Stimulated activated naive CD8-positive, alpha-beta T cell treated with anti-CD3 and anti-CD28 coated beads, Interleukin-15, Interleukin-2, amounts not matched to agents 100 U/mL and 50 U/mL, for 24 hours (primary cell): ENCODE measurements at regions not wholly inside any gene's neighbourhood (a gene's known extent, or its start where the extent isn't known, plus 50 kb on each side); places are given as distances from the start of the nearest gene placed in this dataset.
"Not testable (repeated sequence)": the region's sequence is repeated elsewhere in the genome, so short reads cannot be mapped to it uniquely, and the experiment has no call there.

ENCODE experiments used
- ATAC-seq: fragments of 150-1000 bp; cut with Tn5 transposase; one replicate; pipeline ENCODE4 v1.10.0; 2021
- DNase-seq: peaks from one replicate; pipeline ENCODE4 v3.0.0; 2021

- ATAC-seq (no peak), DNase-seq (no peak)
Measured at GRCh38 chr6:140040396-140040795, 665.9 kb upstream of the CITED2 start.

- DNase-seq (no peak), ATAC-seq (no peak)
Measured at GRCh38 chr6:140039364-140039763, 664.9 kb upstream of the CITED2 start.

DNA sequence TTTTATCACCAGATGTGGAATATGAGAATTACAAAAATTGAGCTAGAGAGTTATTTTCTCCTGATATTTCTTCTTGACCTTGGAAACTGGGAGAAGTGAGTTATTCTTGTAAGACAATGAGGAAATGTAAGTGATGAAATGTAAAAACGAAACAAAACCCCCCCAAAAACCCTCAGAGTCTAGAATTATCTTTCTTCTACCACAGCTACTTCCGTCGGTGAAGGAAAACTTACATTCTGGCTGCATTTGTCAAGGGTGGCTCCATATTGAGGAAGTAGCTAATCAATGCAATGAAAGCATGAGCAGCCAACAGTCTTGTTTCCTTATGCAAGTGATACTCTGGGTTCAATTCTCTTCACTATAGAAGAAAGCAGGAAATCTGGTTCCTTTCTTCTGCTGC lies 661.7 kb upstream of the CITED2 start:
- ATAC-seq (no peak), DNase-seq (no peak)

DNA sequence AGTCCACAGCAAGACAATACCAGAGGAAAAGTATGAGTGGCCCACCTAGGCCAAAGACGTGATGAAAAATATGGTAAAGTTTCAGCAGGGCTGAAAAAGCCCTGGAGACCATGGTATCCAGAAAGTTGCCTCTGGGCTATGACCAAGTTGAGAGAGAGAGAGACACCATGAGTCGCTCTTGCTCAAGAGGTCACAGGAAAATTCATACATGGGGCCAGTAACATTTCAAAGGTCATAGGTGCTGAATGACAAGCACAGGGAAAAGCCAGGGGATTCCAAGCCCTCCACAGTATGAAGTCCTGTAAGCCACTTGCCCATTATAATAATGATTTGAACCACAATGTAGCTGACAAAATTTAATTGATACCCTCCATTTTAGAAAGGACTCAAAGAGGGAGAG lies 657.7 kb upstream of the CITED2 start:
- ATAC-seq (no peak), DNase-seq (no peak)

- ATAC-seq (no peak), DNase-seq (no peak)
Measured at GRCh38 chr6:140029551-140029950, 655.1 kb upstream of the CITED2 start.

DNA sequence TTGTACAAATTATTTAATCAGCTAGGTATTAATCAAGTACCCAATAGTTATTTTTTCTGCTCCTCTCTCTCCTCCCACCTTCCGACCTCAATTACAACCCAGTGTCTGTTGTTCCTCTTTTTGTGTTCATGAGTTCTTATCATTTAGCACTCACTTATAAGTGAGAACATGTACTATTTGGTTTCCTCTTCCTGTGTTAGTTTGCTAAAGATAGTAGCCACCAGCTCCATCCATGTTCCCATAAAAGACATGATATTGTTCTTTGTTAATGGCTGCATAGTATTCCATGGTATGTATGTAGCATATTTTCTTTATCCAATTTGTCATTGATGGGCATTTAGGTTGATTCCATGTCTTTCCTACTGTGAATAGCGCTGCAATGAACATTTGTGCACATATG lies 652.8 kb upstream of the CITED2 start:
- DNase-seq: no peak
- no peak for ATAC-seq

- no peak for DNase-seq
- ATAC-seq: no peak
Measured at GRCh38 chr6:140026546-140026945, 652.1 kb upstream of the CITED2 start.

DNA sequence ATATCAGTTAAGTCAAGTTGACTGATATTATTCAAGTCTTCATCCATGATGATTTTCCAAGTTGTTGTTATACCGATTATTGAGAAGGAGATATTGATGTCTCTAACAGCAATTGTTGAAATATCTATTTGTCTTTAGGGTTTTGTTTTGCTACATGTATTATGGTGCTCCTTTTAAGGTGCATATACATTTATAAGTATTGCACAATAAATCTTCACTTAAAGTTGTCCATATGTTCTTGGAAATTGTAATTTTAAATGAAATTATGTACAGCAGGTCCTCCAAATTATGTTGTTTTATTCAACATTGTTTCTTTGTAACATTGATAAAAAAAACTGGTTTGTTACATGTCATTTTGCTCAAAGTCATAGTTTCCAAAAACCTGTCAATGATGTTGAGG lies 650.7 kb upstream of the CITED2 start:
- no peak for DNase-seq
- no peak for ATAC-seq

GRCh38 chr6:140020207-140020791 lies 645.9 kb upstream of the CITED2 start:
- ATAC-seq (no peak), DNase-seq (no peak)

- ATAC-seq (no peak), DNase-seq (no peak)
Measured at GRCh38 chr6:140018588-140018987, 644.1 kb upstream of the CITED2 start.

DNA sequence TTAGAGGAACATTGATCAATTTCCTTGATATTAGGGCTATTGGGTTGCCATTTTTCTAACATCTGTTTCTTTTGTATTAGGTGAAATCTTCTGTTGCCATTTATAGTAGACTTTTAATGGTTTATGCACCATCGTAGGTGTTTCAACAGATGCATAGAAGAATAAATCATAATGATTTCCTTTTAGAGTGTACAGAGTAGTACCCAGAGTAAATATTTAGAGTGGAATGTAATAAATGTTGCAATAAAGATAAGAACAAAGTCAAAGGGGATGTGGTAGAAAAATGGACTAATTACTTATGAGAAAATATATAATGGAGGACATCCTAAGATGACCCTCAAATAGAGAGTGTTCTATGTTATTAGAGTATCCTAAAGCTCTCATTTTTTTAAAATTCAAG lies 643.0 kb upstream of the CITED2 start:
- DNase-seq (no peak), ATAC-seq (no peak)

DNA sequence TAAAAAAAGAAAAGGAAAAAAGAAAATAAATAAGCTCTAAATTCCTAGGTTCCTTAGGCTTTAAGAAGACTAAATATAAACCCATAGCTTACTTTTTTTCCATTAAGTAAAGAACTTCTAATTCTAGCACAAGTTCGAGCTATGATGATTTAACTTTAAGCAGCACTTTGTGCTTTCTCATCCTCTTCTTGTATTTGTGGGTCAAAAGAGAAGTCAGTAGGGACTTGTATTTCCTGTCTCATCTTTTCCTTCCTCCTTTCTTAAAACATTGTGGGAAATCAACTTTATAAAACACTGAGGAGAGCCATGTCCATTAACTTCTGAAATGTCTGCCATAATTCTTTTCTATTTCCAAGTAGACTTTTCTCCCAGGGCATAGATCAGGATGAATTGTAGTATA lies 637.7 kb upstream of the CITED2 start:
- ATAC-seq: no peak
- DNase-seq: no peak

GRCh38 chr6:140011537-140011936 lies 637.1 kb upstream of the CITED2 start:
- ATAC-seq (no peak), DNase-seq (no peak)

- ATAC-seq: no peak
- no peak for DNase-seq
Measured at GRCh38 chr6:140009286-140009685, 634.8 kb upstream of the CITED2 start.

DNA sequence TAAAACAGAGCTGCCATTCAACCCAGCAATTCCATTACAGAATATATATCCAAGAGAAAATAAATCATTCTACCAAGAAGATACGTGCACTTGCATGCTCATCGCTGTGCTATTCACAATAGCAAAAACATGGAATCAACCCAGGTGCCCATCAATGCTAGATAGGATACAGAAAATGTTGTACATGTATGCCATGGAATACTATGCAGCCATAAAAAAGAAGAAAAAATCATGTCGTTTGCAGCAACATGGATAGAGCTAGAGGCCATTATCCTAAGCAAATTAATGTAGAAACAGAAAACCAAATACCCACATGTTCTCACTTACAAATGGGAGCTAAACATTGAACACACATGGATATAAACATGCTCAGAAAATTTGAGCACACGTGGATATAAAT lies 633.1 kb upstream of the CITED2 start:
- no peak for DNase-seq
- ATAC-seq: no peak

GRCh38 chr6:140003217-140003616 lies 628.8 kb upstream of the CITED2 start:
- DNase-seq: no peak

GRCh38 chr6:140002396-140003022 lies 628.1 kb upstream of the CITED2 start:
- DNase-seq (no peak), ATAC-seq (no peak)

More at GRCh38 chr6:140003217-140003616, 628.8 kb upstream of the CITED2 start:
- no peak for ATAC-seq

- no peak for ATAC-seq
- DNase-seq: no peak
Measured at GRCh38 chr6:140001821-140002341, 627.4 kb upstream of the CITED2 start.

DNA sequence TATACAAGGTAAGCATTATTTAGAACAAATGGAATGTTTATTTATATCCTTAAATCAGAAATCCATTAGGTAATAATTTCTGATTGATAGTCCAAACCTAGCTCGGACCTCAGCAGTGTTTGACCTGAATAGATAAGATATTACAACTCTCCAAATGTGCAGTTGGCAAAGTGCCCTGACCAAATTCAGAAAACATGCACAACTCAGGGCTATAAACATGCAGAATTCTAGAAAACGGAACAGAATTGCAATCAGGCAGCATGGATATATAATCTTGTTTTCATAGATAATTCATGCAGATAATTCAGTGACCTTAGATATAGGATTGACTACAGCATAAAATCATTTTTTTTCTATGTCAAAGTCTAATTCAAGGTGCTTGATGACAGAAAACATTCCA lies 626.6 kb upstream of the CITED2 start:
- ATAC-seq (no peak), DNase-seq (no peak)

DNA sequence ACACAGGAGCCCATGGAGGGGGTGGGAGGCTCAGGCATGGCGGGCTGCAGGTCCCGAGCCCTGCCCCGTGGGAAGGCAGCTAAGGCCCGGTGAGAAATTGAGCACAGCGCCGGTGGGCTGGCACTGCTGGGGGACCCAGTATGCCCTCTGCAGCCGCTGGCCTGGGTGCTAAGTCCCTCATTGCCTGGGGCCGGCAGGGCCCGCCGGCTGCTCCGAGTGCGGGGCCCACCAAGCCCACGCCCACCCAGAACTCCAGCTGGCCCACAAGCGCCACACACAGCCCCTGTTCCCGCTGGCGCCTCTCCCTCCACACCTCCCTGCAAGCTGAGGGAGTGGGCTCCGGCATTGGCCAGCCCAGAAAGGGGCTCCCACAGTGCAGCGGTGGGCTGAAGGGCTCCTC lies 625.2 kb upstream of the CITED2 start:
- not testable (repeated sequence) for ATAC-seq, DNase-seq

GRCh38 chr6:139998478-139998877 lies 624.0 kb upstream of the CITED2 start:
- DNase-seq, ATAC-seq: not testable (repeated sequence)

- DNase-seq: no peak
- ATAC-seq: no peak
Measured at GRCh38 chr6:139996253-139996834, 621.9 kb upstream of the CITED2 start.

GRCh38 chr6:139994998-139995397 lies 620.5 kb upstream of the CITED2 start:
- DNase-seq (no peak), ATAC-seq (no peak)
